ENCODE measurements at regions not wholly inside any gene's neighbourhood (a gene's known extent, or its start where the extent isn't known, plus 50 kb on each side); places are given as distances from the start of the nearest gene placed in this dataset.

- no peak for DNase-seq
- intact Hi-C loops (cut with DNase I; ENCODE audit: low total_unique reads) (no loop called here), in situ Hi-C loops (cut with MboI; ENCODE audit: low pct_ligation_motif_present in 1 of 4, low pct_unique_long_range_greater_than_20kb in 1 of 4, low sequenced_read_pairs in 3 of 4) (no loop called here)
- peaks cover 0 to 2% of the 10 kb centered on the region in 2 donors for H3K9me3 ChIP-seq
- no peaks in the 10 kb centered on the region for H3K36me3 ChIP-seq
- H3K27ac ChIP-seq, result no peak overlapping the region
- 70 to 75% methylated on average over 2 of the region's 2 CpGs for WGBS, 2 donors (ENCODE audit: low coverage in 1 of 2)
- TF ChIP-seq POLR2A (IDR thresholded peaks at IDR 0.05) (no peak), EP300 (IDR thresholded peaks at IDR 0.05; ENCODE audit: low read depth) (no peak), CTCF (IDR thresholded peaks at IDR 0.05) (no peak), POLR2AphosphoS5 (IDR thresholded peaks at IDR 0.05) (no peak)
- H3K27me3 ChIP-seq, result no peaks in the 10 kb centered on the region
- no peaks in the 10 kb centered on the region for H3K4me1 ChIP-seq
- no peak overlapping the region for H3K4me3 ChIP-seq
Measured at GRCh38 chr6:163857421-163857820, 442.9 kb downstream of the QKI start.

- peaks cover 0 to 21% of the 10 kb centered on the region in 2 donors for H3K9me3 ChIP-seq
- H3K4me1 ChIP-seq, result no peaks in the 10 kb centered on the region
- H3K27ac ChIP-seq, result no peak overlapping the region
- in situ Hi-C loops (cut with MboI; ENCODE audit: low pct_ligation_motif_present in 1 of 4, low pct_unique_long_range_greater_than_20kb in 1 of 4, low sequenced_read_pairs in 3 of 4) (no loop called here), intact Hi-C loops (cut with DNase I; ENCODE audit: low total_unique reads) (no loop called here)
- H3K4me3 ChIP-seq, result no peak overlapping the region
- no peak for DNase-seq
- no peaks in the 10 kb centered on the region for H3K27me3 ChIP-seq
- H3K36me3 ChIP-seq, result no peaks in the 10 kb centered on the region
- TF ChIP-seq POLR2A (IDR thresholded peaks at IDR 0.05) (no peak), CTCF (IDR thresholded peaks at IDR 0.05) (no peak), POLR2AphosphoS5 (IDR thresholded peaks at IDR 0.05) (no peak)
Measured at GRCh38 chr6:163850874-163851273, 436.4 kb downstream of the QKI start.

GRCh38 chr6:163844761-163845160 is 430.2 kb downstream of the QKI start:
- DNase-seq, result no peak
- Histone ChIP-seq H3K4me3 (no peak overlapping the region), H3K27ac (no peak overlapping the region), H3K4me1 (no peaks in the 10 kb centered on the region), H3K9me3 (peaks cover 0 to 2% of the 10 kb centered on the region in 2 donors), H3K36me3 (no peaks in the 10 kb centered on the region), H3K27me3 (no peaks in the 10 kb centered on the region)
- WGBS, 2 donors (ENCODE audit: low coverage in 1 of 2), result 60% methylated on average over 3 of the region's 3 CpGs
- intact Hi-C loops (cut with DNase I; ENCODE audit: low total_unique reads) (no loop called here), in situ Hi-C loops (cut with MboI; ENCODE audit: low pct_ligation_motif_present in 1 of 4, low pct_unique_long_range_greater_than_20kb in 1 of 4, low sequenced_read_pairs in 3 of 4) (no loop called here)
- TF ChIP-seq POLR2A (IDR thresholded peaks at IDR 0.05) (no peak), POLR2AphosphoS5 (IDR thresholded peaks at IDR 0.05) (no peak), CTCF (IDR thresholded peaks at IDR 0.05) (no peak), EP300 (IDR thresholded peaks at IDR 0.05; ENCODE audit: low read depth) (no peak)

- no peak overlapping the region for H3K4me3 ChIP-seq
- in situ Hi-C loops (cut with MboI; ENCODE audit: low pct_ligation_motif_present in 1 of 4, low pct_unique_long_range_greater_than_20kb in 1 of 4, low sequenced_read_pairs in 3 of 4) (no loop called here), intact Hi-C loops (cut with DNase I; ENCODE audit: low total_unique reads) (no loop called here)
- H3K36me3 ChIP-seq, result no peaks in the 10 kb centered on the region
- 78 to 88% methylated on average over 4 to 7 of the region's 7 CpGs for WGBS, 2 donors (ENCODE audit: low coverage in 1 of 2)
- TF ChIP-seq EP300 (IDR thresholded peaks at IDR 0.05; ENCODE audit: low read depth), result no peak
- no peak for TF ChIP-seq CTCF (IDR thresholded peaks at IDR 0.05)
- TF ChIP-seq POLR2AphosphoS5 (IDR thresholded peaks at IDR 0.05), result no peak
- TF ChIP-seq POLR2A (IDR thresholded peaks at IDR 0.05), result no peak
- no peaks in the 10 kb centered on the region for H3K4me1 ChIP-seq
- H3K27ac ChIP-seq, result no peak overlapping the region
- no peaks in the 10 kb centered on the region for H3K27me3 ChIP-seq
- no peaks in the 10 kb centered on the region for H3K9me3 ChIP-seq
- no peak for DNase-seq
Measured at GRCh38 chr6:163844357-163844756, 429.8 kb downstream of the QKI start.
